WTC11 (cell line): ENCODE measurements at regions not wholly inside any gene's neighbourhood (a gene's known extent, or its start where the extent isn't known, plus 50 kb on each side); places are given as distances from the start of the nearest gene placed in this dataset.

Experiments used
- CBFB ChIP-seq: sonication (generic); formaldehyde crosslinking; IDR thresholded peaks from 2 replicates; pipeline ENCODE4 v1.8.1; 2022; ENCODE audit warnings: mild to moderate bottlenecking, low read depth, missing genetic modification reagents
- CREB1 ChIP-seq: sonication (generic); formaldehyde crosslinking; IDR thresholded peaks from 2 replicates; pipeline ENCODE4 v1.8.0; 2023; ENCODE audit warnings: mild to moderate bottlenecking, missing genetic modification reagents
- TF ChIP-seq, protein P1 (sequence below): fragments of 200-600 bp; IDR thresholded peaks from 2 replicates; pipeline ENCODE4 v1.8.0; 2022; ENCODE audit warnings: antibody characterized with exemption
- TF ChIP-seq, protein P2 (sequence below): sonication (generic); formaldehyde crosslinking; IDR thresholded peaks from 2 replicates; pipeline ENCODE4 v1.8.1; 2022; ENCODE audit warnings: mild to moderate bottlenecking, moderate library complexity, missing genetic modification reagents

GRCh38 chr1:68378296-68379084, 71.3 kb downstream of the RPE65 start:
- TF ChIP-seq, protein P1, sequence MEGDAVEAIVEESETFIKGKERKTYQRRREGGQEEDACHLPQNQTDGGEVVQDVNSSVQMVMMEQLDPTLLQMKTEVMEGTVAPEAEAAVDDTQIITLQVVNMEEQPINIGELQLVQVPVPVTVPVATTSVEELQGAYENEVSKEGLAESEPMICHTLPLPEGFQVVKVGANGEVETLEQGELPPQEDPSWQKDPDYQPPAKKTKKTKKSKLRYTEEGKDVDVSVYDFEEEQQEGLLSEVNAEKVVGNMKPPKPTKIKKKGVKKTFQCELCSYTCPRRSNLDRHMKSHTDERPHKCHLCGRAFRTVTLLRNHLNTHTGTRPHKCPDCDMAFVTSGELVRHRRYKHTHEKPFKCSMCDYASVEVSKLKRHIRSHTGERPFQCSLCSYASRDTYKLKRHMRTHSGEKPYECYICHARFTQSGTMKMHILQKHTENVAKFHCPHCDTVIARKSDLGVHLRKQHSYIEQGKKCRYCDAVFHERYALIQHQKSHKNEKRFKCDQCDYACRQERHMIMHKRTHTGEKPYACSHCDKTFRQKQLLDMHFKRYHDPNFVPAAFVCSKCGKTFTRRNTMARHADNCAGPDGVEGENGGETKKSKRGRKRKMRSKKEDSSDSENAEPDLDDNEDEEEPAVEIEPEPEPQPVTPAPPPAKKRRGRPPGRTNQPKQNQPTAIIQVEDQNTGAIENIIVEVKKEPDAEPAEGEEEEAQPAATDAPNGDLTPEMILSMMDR: no peak
- TF ChIP-seq, protein P2, sequence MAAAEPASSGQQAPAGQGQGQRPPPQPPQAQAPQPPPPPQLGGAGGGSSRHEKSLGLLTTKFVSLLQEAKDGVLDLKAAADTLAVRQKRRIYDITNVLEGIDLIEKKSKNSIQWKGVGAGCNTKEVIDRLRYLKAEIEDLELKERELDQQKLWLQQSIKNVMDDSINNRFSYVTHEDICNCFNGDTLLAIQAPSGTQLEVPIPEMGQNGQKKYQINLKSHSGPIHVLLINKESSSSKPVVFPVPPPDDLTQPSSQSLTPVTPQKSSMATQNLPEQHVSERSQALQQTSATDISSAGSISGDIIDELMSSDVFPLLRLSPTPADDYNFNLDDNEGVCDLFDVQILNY (CRISPR knock-in tag): no peak
- TF ChIP-seq CBFB (CRISPR knock-in tag) (no peak), CREB1 (no peak)
